Stimulated activated CD4-positive, alpha-beta T cell treated with anti-CD3 and anti-CD28 coated beads, Interleukin-2, amount 100 ng/mL, for 24 hours (primary cell): ENCODE measurements at regions not wholly inside any gene's neighbourhood (a gene's known extent, or its start where the extent isn't known, plus 50 kb on each side); places are given as distances from the start of the nearest gene placed in this dataset.

Source experiments
- DNase-seq, 2 donors: peaks; one replicate each; pipeline ENCODE4 v3.0.0-alpha.2; 2020

- no peak for DNase-seq
Measured at GRCh38 chr12:94813314-94813713, 163.0 kb upstream of the TMCC3 start.

- no peak for DNase-seq
Measured at GRCh38 chr12:94812345-94812744, 162.0 kb upstream of the TMCC3 start.

- no peak for DNase-seq
Measured at GRCh38 chr12:94811611-94812010, 161.3 kb upstream of the TMCC3 start.

- no peak for DNase-seq
Measured at GRCh38 chr12:94807951-94808350, 157.6 kb upstream of the TMCC3 start.

- DNase-seq = no peak
Measured at GRCh38 chr12:94806617-94807016, 156.3 kb upstream of the TMCC3 start.

GRCh38 chr12:94805749-94806529, 155.6 kb upstream of the TMCC3 start:
- no peak for DNase-seq

GRCh38 chr12:94803939-94804338, 153.6 kb upstream of the TMCC3 start:
- DNase-seq = no peak

GRCh38 chr12:94802796-94803195, 152.4 kb upstream of the TMCC3 start:
- DNase-seq = no peak

- DNase-seq = no peak
Measured at GRCh38 chr12:94801745-94802144, 151.4 kb upstream of the TMCC3 start.

- no peak for DNase-seq
Measured at GRCh38 chr12:94799136-94799535, 148.8 kb upstream of the TMCC3 start.

- no peak for DNase-seq
Measured at GRCh38 chr12:94798113-94798512, 147.8 kb upstream of the TMCC3 start.

GRCh38 chr12:94795520-94795919, 145.2 kb upstream of the TMCC3 start:
- no peak for DNase-seq

GRCh38 chr12:94795044-94795443, 144.7 kb upstream of the TMCC3 start:
- DNase-seq = no peak

GRCh38 chr12:94793191-94793595, 142.8 kb upstream of the TMCC3 start:
- DNase-seq = no peak

GRCh38 chr12:94792693-94793092, 142.3 kb upstream of the TMCC3 start:
- DNase-seq = no peak

GRCh38 chr12:94791933-94792332, 141.6 kb upstream of the TMCC3 start:
- no peak for DNase-seq

GRCh38 chr12:94790825-94791224, 140.5 kb upstream of the TMCC3 start:
- no peak for DNase-seq

GRCh38 chr12:94790370-94790769, 140.0 kb upstream of the TMCC3 start:
- no peak for DNase-seq

- no peak for DNase-seq
Measured at GRCh38 chr12:94789510-94790225, 139.3 kb upstream of the TMCC3 start.

GRCh38 chr12:94788298-94788697, 137.9 kb upstream of the TMCC3 start:
- no peak for DNase-seq

- no peak for DNase-seq
Measured at GRCh38 chr12:94786906-94787305, 136.5 kb upstream of the TMCC3 start.

- DNase-seq = no peak
Measured at GRCh38 chr12:94783862-94784261, 133.5 kb upstream of the TMCC3 start.

- no peak for DNase-seq
Measured at GRCh38 chr12:94783343-94783742, 133.0 kb upstream of the TMCC3 start.

- DNase-seq = no peak
Measured at GRCh38 chr12:94781835-94782234, 131.5 kb upstream of the TMCC3 start.

- no peak for DNase-seq
Measured at GRCh38 chr12:94779485-94779884, 129.1 kb upstream of the TMCC3 start.
